GM18870 (cell line): ENCODE measurements at regions not wholly inside any gene's neighbourhood (a gene's known extent, or its start where the extent isn't known, plus 50 kb on each side); places are given as distances from the start of the nearest gene placed in this dataset.
"Not testable (repeated sequence)": the region's sequence is repeated elsewhere in the genome, so short reads cannot be mapped to it uniquely, and the experiment has no call there.

Experiments used
- ATAC-seq: cut with Tn5 transposase; IDR thresholded peaks from one replicate; pipeline ENCODE4 v1.9.1; 2021; ENCODE audit warnings: moderate library complexity; ENCODE audit not compliant: unreplicated experiment

DNA sequence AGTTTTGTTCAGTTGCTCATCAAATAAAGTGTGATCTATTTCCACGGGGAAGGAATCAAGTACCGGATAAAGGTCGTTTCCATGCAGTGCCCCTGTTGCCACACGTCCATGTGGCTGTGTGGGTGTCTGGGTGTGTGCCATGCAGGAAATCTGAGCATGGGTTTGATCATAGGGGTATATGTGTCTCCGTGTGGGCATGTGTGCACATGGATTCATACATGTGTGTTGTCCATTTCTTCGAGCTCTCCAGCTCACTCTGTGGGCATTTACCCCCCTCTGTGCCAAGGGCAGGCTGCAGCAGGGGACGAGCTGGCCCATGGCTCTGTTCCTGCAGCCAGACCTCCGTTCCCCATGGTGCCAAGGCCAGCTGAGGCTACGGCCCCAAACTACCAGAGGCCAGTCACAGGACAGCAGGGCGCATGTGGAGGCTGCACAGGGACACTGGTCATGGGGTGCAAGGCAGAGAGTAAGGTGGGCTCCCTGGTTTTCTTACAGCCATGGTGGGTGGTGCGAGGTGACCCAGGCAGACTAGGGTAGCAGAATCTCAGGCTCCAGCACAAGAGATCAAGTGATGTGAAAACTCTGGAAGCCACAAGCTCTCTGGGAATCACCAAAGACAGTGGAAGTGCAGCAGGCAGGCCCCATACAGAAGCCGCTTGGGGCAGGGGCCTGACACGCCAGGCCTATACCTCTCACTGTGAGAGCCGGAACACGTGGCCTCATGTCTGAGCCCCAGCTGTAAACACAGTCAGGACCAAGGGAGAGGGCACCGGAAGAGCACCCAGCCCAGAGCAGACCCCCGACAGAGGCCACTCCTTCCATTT is 66.4 kb upstream of the RAB6C start:
- ATAC-seq, result no peak

DNA sequence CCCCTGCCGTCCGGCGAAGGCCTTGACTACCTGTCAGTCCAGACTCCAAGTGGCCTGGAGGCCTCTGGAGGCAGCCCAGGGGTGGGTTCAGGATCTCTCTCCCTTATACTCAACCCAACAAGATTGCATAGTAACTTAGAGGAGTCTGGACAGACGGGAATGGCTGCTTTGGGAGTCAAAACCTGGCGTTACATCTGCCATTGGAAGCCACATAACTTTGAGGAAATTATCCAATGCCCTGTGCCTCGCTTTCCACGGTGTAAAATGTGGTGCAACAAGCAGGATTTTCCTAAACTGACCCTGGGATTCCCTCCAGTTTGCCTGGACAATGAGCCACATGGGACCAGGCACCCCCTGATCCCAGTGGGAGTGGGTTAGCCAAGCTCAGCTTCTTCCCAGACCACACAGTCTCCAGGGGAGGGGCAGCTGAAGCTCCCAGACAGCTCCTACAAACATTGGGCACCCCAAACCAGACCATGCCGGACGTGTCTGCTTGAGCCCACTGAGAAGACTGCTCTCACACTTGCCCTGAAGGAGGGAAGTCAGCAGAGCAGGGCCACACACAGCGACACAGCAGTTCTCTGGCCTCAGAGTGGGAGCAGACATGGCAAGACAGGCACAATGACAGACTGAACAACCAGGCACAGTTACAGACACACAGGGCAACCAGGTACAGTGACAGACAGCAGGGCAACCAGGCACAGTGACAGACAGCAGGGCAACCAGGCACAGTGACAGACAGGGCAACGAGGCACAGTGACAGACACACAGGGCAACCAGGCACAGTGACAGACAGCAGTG is 65.6 kb upstream of the RAB6C start:
- ATAC-seq, result no peak

DNA sequence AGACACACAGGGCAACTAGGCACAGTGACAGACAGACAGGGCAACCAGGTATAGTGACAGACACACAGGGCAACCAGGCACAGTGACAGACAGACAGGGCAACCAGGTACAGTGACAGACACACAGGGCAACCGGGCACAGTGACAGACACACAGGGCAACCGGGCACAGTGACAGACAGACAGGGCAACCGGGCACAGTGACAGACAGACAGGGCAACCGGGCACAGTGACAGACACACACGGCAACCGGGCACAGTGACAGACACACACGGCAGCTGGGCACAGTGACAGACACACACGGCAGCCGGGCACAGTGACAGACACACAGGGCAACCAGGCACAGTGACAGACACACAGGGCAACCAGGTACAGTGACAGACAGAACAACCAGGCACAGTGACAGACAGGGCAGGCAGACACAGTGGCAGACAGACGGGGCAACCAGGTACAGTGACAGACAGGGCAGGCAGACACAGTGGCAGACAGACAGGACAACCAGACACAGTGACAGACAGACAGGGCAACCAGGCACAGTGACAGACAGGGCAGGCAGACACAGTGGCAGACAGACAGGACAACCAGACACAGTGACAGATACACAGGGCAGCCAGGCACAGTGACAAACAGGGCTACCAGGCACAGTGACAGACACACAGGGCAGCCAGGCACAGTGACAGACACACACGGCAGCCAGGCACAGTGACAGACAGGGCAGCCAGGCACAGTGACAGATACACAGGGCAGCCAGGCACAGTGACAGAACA is 64.7 kb upstream of the RAB6C start:
- no peak for ATAC-seq

DNA sequence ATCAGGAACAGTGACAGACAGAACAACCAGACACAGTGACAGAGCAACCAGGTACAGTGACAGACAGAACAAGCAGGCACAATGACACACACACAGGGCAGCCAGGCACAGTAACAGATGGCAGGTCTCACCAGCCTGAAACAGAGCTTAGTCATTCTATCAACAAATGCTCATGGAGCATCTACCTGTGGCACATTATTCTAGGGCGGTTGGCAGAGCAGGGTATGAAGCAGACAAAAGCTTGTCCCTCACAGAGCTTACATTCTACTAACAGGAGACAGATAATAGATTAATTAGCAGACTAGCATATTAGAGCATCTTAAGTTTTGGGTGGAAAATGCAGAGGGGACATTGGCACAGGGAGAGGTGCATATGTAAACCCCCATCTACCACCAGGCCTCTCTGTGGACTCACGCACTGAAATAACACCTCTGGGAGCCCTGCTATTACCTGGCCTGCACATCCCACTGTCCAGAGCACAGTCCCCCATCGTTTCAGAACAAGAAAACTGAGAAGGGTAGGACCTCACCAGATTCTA is 64.1 kb upstream of the RAB6C start:
- no peak for ATAC-seq

DNA sequence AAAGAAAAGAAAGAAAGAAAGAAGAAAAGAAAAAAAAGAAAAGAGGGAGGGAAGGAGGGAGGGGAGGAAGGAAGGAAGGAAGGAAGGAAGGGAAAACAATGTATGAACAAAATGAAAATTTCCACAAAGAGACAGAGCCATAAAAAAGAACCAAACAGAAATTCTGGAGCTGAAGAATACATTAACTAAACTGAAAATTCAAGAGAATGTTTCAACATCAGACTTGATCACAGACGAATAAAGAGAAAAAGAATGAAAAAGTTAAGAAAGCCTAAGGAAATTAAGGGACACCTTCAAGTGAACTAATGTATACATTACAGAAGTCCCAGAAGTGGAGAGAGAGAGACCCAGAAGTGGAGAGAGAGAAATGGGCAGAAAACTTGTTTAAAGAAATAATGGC is 60.9 kb upstream of the RAB6C start:
- ATAC-seq, result no peak

DNA sequence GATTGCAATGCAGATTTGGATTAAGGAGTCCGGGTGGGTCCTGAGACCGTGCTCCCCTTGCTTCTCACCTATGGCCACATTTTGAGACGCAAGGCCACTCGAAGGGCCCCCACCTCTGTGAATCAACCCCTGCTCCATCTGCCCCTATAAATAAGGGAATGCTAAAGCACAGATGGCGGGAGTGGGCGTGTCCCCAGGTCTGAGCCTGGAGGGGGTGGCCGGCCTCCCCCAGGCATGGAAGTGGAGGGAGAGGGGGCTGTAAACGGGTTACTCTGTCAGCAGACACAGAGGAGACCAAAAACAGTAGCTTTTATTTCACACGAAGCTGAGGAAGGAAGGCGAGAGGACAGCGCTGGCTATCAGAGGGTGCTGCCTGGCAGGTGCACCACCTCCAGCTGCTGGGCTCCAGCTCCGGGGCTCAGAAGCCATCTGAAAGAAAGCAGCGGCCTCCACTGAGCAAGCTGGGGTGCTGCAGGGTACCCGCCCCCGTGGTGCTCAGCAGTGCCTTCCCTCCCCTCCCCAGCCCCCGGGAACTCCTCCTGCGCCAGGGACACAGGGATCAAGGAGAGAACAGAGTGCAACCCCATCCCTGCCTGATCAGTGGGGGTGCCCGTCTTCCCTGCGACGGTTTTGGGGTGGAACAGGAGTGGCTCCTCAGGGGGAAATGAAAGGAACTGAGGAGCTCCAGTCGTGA is 56.7 kb upstream of the RAB6C start:
- ATAC-seq, result no peak

DNA sequence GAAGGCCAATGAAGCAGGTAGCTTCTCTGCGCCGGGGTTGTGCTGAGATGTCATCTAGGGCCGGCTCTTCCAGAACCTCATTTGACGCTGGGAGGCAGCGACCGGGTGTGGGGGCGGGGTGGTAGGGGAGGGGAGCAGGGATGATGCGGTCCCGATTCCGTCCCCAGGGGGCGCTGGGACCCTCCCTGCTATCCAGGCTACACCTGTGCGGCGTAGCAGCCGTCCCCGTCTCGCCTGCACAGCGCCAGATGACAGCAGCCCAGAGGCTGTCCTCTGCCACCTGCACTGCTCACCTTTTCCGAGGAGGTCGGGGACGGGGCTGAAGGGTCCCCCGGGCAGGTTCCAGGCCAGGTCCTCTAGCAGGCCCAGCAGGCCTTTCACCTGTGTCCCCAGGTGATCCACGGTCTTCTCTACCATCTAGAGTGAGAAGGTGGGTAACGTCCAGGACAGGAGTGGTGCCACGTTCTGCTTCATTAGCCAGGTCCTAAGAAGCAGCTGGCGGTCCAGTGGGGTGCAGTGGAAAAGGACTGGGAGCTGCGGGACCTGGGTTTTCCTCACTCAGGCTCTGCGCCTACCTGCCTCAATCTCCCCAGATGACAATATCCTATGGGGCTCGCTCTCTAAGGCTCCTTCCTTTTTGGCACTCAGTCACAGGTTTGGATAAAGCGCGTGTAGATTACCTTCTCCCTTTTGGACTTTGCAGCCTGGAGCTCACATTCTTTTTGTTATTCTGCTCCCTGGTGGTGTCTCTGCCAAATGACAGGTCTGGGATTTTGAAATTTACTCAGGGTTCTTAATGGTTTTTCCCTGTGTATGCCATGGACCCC is 56.0 kb upstream of the RAB6C start:
- no peak for ATAC-seq

DNA sequence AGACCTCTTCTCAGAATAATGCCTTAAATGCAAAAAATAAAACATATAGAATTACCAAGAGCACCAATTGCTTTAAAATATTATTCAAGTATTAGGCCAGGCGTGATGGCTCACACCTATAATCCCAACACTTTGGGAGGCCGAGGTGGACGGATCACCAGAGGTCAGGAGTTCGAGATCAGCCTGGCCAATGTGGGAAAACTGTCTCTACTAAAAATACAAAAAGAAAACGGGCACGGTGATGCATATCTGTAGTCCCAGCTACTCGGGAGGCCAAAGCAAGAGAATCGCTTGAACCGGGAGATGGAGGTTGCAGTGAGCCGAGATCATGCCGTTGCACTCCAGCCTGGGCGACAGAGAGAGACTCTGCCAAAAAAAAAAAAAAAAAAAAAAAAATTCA is 55.4 kb upstream of the RAB6C start:
- ATAC-seq, result not testable (repeated sequence)

DNA sequence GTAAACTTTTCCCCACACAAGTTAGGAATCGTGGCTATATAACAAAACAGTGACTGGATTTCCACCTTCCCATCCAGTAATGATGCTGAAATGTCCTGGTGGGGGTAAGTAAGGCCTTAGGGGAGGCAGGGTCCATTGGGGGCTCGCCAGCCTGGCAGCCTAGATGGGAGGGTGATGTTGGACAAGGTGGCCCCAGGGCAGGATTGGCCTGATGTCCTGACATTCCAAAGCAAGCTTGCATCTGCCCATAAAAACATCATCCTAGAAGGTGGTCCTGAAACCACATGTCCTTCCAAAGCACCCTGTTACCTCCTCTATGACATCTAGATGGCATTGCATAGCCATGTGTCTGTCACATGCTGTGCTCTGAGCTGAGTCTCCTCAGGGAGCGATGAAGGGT is 54.1 kb upstream of the RAB6C start:
- no peak for ATAC-seq

DNA sequence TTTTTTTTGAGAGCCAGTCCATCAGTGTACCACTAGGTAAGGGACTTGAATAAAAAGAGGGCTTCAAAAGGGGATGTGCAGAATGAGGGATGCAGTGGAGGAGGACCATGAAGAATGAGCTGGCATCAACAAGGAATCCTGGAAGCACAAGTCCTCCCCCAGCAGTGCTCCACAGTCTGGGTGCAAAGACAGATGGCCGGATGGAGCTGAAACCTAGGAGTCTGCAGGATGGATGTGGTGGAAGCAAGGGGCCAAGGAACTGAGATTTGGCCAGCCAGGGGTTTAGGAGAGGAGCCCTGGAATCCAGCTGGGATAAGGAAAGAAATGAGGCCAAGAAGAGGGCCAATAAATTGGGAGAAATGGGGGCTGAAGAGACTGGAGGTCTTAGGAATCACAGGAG is 51.8 kb upstream of the RAB6C start:
- ATAC-seq, result no peak

DNA sequence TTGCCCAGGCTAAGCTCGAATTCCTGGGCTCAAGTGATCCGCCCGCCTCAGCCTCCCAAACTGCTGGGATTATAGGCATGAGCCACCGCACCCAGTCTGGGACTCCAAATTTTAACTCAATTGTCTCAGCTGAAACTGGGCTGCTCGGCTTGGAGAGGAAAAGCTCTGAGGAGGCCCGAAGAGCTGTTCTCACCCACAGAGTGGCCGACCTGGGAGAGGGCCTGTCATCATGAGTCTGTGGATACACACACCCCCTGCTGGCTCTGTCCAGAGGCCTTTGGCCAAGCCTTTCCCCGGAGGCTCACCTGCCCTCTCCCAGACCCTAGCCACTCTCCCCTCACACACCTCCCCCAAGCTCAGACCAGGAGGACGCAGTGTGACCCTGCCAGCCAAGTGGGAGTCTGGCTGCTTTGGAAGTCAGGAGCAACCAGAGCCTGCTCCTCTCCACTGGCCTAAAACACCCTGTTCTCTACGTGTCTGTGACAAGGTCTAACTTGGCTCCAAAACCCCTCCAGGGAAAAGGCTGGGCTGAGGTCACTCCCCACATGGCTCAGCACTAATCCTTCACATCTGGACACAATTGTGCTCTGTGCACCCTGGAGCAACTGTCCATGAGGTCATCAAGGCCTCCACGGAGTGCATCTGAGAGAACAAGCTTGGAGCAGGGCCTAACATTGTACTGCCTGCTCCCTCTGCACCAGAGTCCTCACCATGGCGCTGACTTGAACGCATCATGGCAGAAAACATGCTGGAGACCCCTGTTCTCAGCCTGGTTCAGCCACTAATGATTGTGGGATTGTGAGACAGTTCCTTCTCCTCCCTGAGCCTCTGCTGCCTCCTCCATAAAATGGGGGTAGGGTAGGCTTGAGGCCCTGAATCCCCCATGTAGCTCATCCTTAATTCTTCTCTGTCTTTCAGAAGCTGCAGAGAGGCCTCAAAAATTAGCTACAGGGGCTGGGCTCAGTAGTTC is 49.9 kb upstream of the RAB6C start:
- no peak for ATAC-seq
